KMS-11 (cell line): ENCODE measurements at regions not wholly inside any gene's neighbourhood (a gene's known extent, or its start where the extent isn't known, plus 50 kb on each side); places are given as distances from the start of the nearest gene placed in this dataset.

Experiments
- H2AFZ ChIP-seq: fragments of 200-600 bp; sonication (generic); 2 replicates; pipeline ENCODE4 v1.6.1; 2016; ENCODE audit warnings: antibody characterized with exemption, mixed run types, low read depth
- H3K27ac ChIP-seq: fragments of 200-600 bp; sonication (generic); 2 replicates; pipeline ENCODE4 v1.6.1; 2016; ENCODE audit warnings: mild to moderate bottlenecking, mixed run types
- H3K27me3 ChIP-seq: fragments of 200-600 bp; sonication (generic); 2 replicates; pipeline ENCODE4 v1.6.1; 2017; ENCODE audit warnings: mild to moderate bottlenecking, low read depth, mixed run types, moderate library complexity; ENCODE audit not compliant: insufficient read depth
- H3K36me3 ChIP-seq: fragments of 200-600 bp; sonication (generic); 2 replicates; pipeline ENCODE4 v1.6.1; 2017; ENCODE audit warnings: mild to moderate bottlenecking, mixed run types; ENCODE audit not compliant: insufficient read depth
- H3K4me1 ChIP-seq: fragments of 200-600 bp; sonication (generic); 2 replicates; pipeline ENCODE4 v1.6.1; 2016; ENCODE audit warnings: mild to moderate bottlenecking, low read depth, mixed run types; ENCODE audit not compliant: poor library complexity, severe bottlenecking
- H3K4me2 ChIP-seq: fragments of 200-600 bp; sonication (generic); 2 replicates; pipeline ENCODE4 v1.7.0; 2016; ENCODE audit warnings: mild to moderate bottlenecking, mixed run types
- H3K4me3 ChIP-seq: fragments of 200-600 bp; sonication (generic); IDR thresholded peaks from 2 replicates; pipeline ENCODE4 v1.6.1; 2017; ENCODE audit warnings: low read depth, low read length, mixed read lengths; ENCODE audit not compliant: insufficient read depth
- H3K79me2 ChIP-seq: fragments of 200-600 bp; sonication (generic); 2 replicates; pipeline ENCODE4 v1.6.1; 2016; ENCODE audit warnings: low read depth, mixed run types; ENCODE audit not compliant: insufficient read depth
- H3K9ac ChIP-seq: fragments of 200-600 bp; sonication (generic); 2 replicates; pipeline ENCODE4 v1.6.1; 2016; ENCODE audit warnings: mild to moderate bottlenecking, mixed run types
- H4K20me1 ChIP-seq: fragments of 200-600 bp; sonication (generic); 2 replicates; pipeline ENCODE4 v1.6.1; 2016; ENCODE audit warnings: mild to moderate bottlenecking, mixed run types; ENCODE audit not compliant: insufficient read depth
- TF ChIP-seq, protein P1 (sequence below): fragments of 200-600 bp; sonication (generic); conservative IDR thresholded peaks from 2 replicates; pipeline ENCODE4 v1.6.1; 2017; ENCODE audit warnings: low read depth, mild to moderate bottlenecking, antibody characterized with exemption, low read length, moderate library complexity, mixed read lengths

DNA sequence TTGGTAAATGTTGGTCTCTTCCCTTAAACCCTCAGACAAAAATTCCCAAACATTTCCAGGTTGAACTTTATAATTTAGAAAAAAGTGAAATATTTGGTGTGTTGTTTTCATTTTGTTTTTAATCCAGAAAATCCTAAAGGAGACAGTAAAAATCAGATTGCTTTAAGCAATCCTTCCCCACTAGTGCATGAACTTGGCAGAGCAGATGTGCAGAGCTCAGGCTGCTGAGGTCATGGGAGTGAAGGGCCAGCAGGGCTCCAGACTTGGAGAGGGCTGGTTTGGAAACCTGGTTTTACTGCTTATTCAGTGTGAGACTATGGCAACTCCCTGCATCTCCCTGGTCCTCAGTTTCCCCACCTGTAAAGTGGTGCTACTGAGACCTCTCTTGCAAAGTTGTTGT is 66.7 kb upstream of the TEX51 start:
- no peak overlapping the region for H3K27ac ChIP-seq
- H3K4me2 ChIP-seq: no peak overlapping the region
- H3K79me2 ChIP-seq: no peaks in the 10 kb centered on the region
- H3K4me1 ChIP-seq: no peaks in the 10 kb centered on the region
- H4K20me1 ChIP-seq: no peaks in the 10 kb centered on the region
- H3K27me3 ChIP-seq: no peaks in the 10 kb centered on the region
- TF ChIP-seq, protein P1, sequence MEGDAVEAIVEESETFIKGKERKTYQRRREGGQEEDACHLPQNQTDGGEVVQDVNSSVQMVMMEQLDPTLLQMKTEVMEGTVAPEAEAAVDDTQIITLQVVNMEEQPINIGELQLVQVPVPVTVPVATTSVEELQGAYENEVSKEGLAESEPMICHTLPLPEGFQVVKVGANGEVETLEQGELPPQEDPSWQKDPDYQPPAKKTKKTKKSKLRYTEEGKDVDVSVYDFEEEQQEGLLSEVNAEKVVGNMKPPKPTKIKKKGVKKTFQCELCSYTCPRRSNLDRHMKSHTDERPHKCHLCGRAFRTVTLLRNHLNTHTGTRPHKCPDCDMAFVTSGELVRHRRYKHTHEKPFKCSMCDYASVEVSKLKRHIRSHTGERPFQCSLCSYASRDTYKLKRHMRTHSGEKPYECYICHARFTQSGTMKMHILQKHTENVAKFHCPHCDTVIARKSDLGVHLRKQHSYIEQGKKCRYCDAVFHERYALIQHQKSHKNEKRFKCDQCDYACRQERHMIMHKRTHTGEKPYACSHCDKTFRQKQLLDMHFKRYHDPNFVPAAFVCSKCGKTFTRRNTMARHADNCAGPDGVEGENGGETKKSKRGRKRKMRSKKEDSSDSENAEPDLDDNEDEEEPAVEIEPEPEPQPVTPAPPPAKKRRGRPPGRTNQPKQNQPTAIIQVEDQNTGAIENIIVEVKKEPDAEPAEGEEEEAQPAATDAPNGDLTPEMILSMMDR: no peak
- H3K4me3 ChIP-seq: no peak overlapping the region
- H2AFZ ChIP-seq: no peak overlapping the region
- H3K36me3 ChIP-seq: no peaks in the 10 kb centered on the region
- H3K9ac ChIP-seq: no peak overlapping the region

DNA sequence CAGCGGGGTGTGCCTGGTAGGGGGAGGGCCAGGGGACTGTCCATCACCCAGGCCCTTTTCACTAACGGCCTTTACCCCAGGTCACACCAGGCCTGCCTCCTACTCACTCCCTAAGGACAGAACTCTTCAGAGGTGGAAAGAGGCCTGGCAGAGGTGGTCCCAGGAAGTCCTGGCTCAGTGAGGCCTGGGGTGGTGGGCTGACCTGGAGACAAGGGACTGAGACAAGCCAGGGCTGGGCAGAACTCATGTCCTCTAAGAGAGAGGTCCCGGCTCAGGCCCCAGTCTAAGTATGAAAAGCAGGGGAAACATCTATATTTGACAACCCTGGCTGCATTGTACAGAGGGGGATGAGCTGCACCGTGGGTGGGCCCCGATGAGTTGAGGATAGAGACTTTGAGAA is 65.9 kb upstream of the TEX51 start:
- H3K4me2 ChIP-seq: no peak overlapping the region
- TF ChIP-seq, protein P1: no peak
- no peaks in the 10 kb centered on the region for H3K4me1 ChIP-seq
- H2AFZ ChIP-seq: no peak overlapping the region
- no peaks in the 10 kb centered on the region for H4K20me1 ChIP-seq
- no peak overlapping the region for H3K27ac ChIP-seq
- H3K36me3 ChIP-seq: no peaks in the 10 kb centered on the region
- no peaks in the 10 kb centered on the region for H3K27me3 ChIP-seq
- H3K4me3 ChIP-seq: no peak overlapping the region
- H3K9ac ChIP-seq: no peak overlapping the region
- no peaks in the 10 kb centered on the region for H3K79me2 ChIP-seq

DNA sequence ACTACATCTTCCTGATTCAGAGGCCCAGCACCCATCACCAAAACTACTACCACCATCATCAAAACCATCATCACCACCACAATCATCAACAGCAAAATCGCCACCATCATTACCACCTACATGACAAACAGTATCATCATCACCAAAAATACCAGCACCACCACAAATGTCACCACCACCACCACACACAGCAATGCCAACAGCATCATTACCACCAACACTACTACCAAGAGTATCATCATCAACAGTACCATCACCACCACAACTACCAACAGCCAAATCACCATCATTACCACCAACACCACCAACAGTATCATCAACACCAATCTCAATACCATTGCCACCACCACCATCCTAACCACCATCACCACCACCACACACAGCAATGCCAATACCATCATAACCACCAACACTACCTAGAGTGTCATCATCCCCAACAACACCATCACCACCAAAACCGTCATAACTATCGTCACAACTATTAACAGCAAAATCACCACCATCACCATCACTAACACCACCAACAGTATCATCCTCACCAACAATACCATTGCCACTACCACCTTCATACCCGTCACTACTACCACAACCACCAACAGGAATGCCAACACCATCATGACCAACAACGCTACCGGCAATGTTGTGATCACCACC is 64.6 kb upstream of the TEX51 start:
- H3K27me3 ChIP-seq: no peaks in the 10 kb centered on the region
- H3K79me2 ChIP-seq: no peaks in the 10 kb centered on the region
- no peak overlapping the region for H3K9ac ChIP-seq
- no peaks in the 10 kb centered on the region for H4K20me1 ChIP-seq
- no peak overlapping the region for H3K4me2 ChIP-seq
- H2AFZ ChIP-seq: no peak overlapping the region
- H3K4me1 ChIP-seq: no peaks in the 10 kb centered on the region
- no peak overlapping the region for H3K27ac ChIP-seq
- H3K4me3 ChIP-seq: no peak overlapping the region
- TF ChIP-seq, protein P1: no peak
- no peaks in the 10 kb centered on the region for H3K36me3 ChIP-seq

DNA sequence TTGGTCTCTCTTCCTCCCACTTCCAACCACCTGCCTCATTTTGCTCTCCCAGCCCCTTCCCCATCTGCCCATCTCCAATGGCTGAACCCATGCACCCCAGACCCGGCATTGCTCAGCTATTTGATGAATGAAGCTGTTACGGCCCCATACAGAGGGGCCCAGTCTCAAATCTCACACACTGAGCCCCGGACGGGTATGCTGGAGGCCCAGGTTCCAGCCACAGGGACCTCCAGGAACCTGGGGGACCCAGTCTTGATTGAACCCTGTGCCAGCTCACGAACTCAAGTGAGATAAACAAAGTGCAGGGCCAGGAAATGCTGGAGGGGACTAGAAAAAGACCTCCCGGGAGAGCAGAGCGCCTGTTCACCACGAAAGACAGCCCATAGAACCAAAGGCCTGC is 63.4 kb upstream of the TEX51 start:
- H3K79me2 ChIP-seq: no peaks in the 10 kb centered on the region
- H3K27ac ChIP-seq: no peak overlapping the region
- no peak overlapping the region for H3K4me3 ChIP-seq
- no peaks in the 10 kb centered on the region for H3K4me1 ChIP-seq
- no peak overlapping the region for H3K9ac ChIP-seq
- TF ChIP-seq, protein P1: no peak
- H2AFZ ChIP-seq: no peak overlapping the region
- no peaks in the 10 kb centered on the region for H3K36me3 ChIP-seq
- H4K20me1 ChIP-seq: no peaks in the 10 kb centered on the region
- no peak overlapping the region for H3K4me2 ChIP-seq
- no peaks in the 10 kb centered on the region for H3K27me3 ChIP-seq
